Fibroblast of skin of left biceps (primary cell): ENCODE measurements at regions not wholly inside any gene's neighbourhood (a gene's known extent, or its start where the extent isn't known, plus 50 kb on each side); places are given as distances from the start of the nearest gene placed in this dataset.
"Not testable (repeated sequence)": the region's sequence is repeated elsewhere in the genome, so short reads cannot be mapped to it uniquely, and the experiment has no call there.

Experiments used
- DNase-seq, 2 experiments: peaks; one replicate each; pipeline ENCODE4 v3.0.0-alpha.2; 2013; ENCODE audit warnings: low read depth in 2 of 2

DNA sequence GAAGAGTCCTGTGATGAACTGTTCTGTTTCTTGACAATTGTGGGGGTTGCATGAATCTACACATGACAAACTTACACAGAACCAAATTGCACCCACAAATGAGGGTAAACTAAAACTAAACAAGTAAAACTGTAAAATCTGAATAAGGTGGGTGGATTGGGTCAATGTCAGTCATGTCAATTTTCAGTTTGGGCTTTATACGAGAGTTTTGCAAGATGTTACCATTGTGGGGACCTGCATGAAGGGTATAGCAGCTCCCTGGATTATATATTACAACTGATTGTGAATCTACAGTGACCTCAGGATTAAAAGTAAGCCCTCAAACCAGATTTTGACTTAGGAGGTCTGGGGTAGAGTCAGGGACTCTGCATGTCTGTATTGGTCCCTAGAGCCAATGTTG is 101.5 kb upstream of the LHX5 start:
- DNase-seq, result no peak

DNA sequence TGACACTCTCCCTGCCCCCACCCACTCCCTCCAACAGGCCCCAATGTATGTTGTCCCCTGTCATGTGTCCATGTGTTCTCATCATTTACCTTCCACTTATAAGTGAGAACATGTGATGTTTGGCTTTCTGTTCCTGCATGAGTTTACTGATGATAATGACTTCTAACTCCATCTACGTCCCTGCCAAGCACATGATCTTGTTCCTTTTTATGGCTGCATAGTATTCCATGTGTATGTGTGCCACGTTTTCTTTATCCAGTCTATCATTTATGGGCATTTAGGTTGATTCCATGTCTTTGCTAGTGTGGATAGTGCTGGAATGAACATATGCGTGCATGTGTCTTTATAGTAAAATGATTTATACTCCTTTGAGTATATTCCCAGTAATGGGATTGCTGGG is 100.0 kb upstream of the LHX5 start:
- DNase-seq, result no peak

DNA sequence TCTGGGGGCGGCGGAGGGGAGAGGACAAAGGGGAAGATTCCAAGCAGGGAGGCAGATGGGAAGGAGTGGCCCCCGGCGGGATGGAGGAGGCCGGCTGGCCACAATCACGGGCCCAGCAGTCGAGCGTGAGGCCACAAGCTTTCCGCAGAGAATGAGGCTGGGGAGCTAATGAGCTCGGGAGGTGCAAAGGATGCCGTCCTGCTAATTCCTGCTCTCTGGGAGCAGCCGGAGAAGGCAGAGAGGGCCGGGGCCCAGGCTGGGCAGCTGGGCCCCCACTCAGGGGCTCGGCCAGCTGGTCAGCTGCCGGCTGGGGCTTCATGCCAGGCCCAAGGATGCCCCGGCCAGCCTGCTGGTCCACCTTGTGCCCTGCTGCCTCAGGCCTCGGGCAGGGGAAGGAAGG is 98.1 kb upstream of the LHX5 start:
- no peak for DNase-seq

DNA sequence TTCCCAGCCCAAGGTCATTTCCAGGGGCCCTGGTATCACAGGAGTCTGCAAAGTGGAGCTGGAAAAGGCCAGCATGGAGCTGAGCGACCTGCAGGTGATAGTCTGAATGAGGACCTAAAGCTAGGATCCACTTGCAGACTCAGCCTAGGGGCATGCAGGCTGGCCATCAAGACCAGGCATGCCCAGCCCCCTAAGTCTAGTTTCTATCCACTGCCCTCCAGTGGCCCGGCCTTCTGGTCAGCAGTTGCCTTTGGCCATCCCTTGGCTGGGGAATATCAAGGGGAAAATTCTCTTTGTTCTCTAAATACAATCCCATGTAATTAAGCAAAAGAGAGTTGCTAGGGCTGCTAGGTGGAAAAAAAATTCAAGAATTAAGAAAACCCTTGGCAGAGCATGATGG is 96.3 kb upstream of the LHX5 start:
- no peak for DNase-seq

DNA sequence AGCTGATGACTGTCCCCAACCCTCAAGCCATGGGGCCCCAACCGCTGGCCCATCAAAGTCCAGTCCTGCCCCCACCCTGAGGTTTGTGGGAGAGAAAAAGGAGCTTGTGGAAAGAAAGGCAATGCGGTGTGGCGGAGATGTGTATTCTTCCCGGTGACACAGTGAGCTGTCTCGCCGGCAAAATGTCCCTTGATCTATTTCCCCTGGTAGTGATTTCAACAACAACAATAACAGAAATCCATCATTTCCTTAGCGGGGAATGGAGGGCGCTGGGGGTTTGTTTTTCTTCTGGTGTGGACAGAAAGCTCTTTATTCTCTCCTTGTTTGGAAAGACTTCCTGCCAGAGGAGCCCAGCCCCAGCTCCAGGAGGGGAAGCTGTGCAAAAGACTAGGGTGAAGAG is 93.7 kb upstream of the LHX5 start:
- DNase-seq, result no peak

DNA sequence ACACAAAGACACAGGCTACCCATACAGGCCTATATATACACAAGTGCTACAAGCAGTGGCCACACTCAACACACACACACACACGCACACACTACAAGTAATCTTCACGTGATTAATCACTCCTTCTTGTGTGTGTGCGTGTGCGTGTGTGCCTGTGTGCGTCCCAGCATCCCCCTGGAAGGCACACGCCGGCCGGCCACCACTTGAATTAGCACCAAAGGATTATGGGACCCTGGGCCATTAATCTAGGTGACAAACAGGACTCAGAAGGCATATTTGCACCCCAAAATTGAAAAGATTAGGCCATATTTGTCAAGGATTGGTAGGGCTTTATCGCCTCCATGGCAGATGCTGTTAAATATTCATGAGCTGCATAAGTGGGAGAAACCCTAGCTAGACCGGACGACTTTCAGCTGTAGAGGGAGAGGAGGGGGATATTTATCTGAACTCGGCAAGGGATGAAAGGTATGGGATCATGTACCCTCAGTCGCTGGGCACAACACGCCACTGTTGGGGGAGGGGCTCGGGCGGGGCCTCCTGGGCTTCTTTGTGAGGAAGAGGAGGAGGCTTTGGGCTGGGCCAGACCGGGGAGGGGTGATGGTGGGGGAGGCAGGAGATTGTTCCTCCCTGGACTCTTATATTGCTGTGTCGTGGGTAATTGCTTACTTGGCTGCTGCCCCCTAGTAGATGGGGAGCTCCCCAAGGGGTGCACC is 89.6 kb upstream of the LHX5 start:
- no peak for DNase-seq

DNA sequence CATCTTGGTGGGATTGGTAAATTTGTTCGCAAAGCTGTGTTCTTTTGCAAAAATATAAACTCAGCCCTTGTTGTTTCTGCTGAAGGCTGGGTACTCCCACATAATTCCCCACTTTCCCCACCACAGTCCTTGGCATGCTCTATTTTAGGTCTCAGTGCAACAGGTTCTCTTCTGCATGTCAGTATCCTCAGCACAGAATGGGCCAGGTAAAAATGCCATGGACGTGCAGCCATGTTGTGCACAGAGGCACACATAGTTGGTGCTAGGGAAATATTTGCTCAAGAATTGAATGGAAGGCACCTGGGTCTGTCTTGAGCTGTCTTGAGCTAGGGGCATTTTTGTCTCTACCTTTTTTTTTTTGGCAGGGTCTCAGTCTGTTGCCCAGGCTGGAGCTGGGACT is 87.8 kb upstream of the LHX5 start:
- DNase-seq, result no peak

DNA sequence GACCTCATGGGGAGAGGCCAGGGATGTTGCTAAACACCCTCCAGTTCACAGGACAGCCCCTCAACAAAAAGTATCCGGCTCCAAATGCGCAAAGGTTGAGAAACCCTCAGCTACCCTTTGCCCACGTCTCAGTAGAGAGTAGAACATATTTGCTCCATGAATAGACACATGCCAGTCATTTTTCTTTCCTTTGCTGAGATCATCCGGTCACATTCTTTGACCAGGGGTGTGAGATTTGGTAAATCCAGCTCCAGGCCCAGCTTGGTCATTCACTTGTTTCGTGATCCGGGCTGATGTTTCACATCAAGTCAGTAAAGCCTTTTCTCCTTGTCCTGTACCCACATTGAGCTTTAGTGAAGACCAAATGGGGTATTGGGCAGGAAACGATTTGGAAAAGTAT is 83.6 kb upstream of the LHX5 start:
- no peak for DNase-seq

DNA sequence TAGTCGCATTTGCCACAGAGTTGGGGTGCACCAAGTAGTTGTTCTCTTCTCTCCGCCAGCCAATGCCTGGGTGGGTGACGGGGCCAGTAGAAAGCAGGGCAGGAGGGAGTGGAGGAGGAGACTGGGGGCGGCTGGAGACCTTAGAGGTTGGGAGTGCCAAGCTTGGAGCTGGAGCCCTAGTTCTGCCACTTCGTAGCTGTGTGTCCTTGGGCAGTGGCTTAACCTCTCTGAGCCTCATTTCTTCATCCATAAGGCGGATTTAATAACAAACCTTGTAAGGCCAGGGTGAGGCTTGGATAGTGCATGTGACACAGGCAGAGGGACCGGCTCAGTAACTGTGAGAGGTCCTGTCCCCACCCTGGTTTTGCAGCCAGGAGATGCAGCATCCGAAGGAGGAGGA is 81.1 kb upstream of the LHX5 start:
- DNase-seq, result no peak

DNA sequence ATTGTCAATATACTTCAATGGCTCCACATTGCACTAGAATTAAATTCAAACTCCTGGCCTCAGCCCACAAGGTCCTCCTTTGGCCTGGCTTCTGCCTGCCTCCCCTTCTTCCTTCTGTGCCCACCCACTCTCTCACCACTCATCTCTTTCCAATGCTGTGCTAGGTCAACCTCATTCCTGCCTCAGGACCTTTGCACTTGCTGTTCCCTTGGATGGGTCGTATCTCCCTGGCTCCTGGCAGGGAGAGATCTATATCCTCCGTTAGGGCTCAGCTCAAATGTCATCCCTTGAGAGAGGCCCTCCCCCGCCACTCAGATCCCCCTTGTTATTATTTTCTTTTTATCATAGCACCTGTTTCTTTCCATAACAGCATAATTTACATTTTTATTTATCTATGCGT is 79.9 kb upstream of the LHX5 start:
- no peak for DNase-seq

DNA sequence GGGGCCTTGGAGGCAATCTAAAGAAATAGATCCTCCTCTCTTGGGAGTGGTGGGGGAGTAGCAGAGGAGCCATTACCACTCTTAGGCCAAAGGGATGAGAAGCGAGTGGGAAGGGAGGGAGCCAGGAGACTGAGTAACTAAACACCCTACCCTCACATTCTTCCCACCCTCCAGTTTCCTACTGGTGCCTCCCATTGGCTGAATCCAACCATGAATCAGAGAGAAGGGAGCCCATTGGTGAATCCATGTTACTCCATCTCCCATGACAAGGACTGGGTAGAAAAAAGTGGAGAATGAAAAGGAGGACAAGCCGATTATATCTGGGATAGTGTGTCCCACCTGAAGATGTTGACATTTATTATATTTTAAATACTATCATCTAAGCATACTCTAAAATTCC is 76.8 kb upstream of the LHX5 start:
- DNase-seq, result no peak

DNA sequence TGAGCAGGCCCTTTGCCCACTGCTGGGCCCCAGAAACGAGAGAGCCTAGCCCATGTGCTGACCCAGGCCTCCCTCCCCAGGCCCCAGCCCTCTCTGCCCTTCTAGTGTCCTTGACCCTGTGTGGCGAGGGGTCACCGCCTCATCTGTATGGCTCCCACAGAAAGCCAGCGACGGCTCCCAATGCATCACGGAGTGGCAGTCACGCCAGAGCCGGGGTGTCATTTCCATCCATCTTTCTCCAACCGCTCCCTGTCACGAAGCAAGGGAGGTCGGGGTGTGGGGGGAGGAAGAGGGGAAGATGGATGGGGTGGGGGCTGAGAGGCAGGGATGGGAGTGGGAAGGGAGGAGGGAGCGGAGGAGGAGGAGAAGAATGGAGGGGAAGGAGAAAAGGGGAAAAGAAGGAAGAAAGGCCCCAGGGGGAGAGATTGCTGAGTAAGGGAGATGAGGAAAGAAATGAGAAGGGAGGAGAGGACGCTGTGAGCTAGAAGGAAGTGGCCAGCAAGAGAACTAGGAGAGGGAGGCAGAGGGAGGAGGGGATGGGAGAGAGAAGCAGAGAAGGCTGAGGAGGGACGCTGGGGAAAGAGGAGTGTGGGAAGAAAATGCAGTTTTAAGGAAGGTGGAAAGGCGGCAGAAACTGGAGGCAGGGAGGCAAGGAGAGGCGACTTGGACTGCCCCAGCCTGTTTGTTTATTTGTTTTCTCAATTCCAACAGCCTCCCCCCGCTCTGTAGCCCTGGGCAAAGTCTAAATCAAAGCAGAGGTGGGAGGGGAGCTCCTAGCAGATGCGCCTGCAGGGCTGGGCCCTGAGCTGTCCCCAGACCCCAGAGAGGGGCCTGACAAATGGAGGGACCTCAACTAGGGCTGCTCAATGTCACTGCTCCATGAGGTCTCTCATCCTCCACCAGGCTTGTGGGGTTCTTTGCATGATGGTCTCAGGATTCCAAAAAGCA is 75.5 kb upstream of the LHX5 start:
- DNase-seq, result no peak

DNA sequence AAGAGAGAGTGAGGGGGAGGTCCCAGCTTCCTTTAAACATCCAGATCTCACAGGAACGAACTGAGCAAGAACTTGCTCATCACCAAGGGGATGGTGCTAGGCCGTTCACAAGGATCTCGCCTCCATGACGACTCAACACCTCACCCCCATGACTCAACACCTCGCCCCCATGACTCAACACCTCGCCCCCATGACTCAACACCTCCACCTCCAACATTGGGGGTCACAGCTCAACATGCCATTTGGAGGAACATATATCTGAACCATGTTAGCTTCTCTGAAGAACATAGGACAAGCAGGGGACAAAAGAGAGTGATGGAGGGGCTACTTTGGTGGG is 66.0 kb upstream of the LHX5 start:
- DNase-seq, result no peak

DNA sequence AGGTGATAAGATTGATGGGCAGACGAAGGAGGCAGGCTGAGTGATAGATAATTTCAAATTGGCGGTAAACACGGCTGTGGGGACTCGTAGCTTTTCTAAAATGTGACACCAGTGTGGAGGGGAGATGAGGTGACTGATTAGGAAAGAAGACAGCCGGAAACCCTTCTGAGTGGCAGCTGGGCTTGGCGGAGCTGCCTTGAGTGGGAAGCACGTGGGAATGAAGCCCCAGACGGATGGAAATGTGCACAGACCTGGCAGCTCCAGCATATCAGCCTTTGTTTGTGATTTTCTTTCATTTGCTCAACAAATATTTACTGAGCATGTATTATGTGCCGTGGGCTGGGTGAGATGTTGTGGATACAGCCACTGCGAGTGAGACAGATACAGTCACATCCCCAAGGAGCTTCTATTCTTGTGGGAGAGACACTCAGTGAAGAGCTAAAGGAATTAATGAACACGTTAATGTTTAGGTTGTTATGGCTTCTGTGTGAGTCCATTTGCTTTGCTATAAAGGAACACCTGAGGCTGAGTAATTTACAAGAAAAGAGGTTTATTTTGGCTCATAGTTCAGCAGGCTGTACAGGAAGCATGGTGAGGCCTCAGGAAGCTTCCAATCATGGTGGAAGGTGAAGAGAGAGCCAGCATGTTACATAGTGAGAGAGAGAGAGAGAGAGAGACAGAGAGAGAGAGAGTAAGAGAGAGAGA is 65.5 kb upstream of the LHX5 start:
- DNase-seq, result no peak

DNA sequence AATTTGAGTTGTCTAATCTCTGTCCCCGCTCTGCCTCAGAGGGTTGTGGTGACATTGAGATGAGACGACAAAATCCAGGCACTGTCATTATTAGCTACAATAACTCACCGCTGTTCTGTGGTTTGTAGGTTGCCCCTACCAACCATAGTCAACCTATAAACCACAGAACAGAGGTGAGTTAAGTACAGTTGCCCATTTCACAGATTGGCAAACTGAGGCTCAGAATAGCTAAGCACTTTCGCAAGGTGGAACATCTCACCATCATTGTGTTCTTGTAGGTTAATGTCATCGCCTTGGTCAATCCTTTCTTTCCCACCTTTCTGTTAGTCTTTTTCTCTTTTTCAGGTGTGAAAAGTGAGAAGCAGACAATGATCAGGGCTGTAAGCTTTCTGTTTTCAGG is 63.4 kb upstream of the LHX5 start:
- DNase-seq, result no peak

DNA sequence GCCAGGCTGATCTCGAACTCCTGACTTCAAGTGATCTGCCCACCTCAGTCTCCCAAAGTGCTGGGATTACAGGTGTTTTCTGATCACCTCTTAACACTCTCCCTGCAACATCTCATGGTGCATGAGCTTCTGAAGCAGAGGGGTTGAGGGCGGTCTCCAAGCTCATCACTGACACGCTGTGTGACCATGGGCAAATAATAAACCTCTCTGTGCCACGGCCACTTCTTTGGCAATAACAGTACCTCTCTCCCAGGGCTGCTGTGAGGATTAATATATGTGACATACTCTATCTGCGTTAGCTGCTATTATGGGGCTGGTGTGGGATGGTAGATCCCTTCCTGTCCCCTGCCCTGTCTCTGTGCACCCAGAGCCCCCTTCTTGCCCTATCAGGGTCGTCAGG is 62.9 kb upstream of the LHX5 start:
- DNase-seq, result no peak

DNA sequence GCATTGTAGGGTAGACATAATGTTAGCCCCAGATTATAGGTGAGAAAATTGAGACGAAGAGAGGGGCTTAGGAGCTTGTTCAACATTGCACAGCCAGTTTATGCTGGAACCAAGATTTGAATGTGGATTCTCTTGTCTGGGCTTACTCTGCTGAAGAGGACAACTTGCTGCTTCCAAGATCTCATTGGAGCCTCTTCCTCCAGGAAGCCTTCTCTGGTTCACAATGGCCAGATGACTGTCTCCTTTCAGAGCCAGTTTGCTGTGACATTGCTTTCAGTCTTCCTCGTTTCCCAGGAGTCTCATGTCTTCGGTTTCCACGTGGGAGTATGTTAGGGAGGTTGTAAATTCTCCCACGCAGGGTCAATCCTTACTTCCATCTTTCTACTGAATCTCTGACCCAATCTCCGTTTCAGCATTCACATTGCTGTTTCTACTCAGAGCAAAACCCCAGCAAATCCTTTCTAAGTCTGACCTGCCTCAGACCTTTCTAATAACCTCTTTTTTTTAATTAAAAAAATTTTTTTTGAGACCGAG is 62.2 kb upstream of the LHX5 start:
- no peak for DNase-seq

DNA sequence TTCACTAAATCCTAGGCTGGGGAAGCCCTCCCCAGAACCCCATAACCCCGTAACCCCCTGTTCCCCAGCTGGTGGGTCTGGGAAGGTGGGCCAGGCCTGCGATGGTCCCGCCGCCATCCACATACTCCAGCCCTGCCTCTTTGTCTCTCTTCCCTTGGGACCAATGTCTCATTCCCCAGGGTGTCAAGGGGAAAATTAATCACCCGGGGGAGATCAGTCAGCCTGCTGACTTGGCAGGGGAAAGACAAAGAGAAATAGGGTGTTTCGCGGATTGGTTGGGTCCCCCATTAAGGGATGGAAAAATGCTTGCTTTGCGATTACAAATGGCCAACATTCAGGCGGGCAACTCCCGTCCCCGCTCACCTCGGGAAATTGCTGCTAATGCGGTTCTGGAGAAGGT is 60.6 kb upstream of the LHX5 start:
- no peak for DNase-seq

DNA sequence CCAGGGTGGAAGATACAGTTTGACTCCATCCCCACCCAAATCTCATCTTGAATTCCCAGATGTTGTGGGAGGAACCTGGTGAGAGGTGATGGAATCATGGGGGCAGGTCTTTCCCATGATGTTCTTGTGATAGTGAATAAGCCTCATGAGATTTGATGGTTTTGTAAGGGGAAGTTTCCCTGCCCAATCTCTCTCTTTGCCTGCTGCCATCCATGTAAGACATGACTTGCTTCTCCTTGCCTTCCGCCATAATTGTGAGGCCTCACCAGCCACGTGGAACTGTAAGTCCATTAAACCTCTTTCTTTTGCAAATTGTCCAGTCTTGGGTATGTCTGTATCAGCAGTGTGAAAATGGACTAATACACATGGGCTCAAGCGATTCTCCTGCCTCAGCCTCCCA is 59.4 kb upstream of the LHX5 start:
- not testable (repeated sequence) for DNase-seq

DNA sequence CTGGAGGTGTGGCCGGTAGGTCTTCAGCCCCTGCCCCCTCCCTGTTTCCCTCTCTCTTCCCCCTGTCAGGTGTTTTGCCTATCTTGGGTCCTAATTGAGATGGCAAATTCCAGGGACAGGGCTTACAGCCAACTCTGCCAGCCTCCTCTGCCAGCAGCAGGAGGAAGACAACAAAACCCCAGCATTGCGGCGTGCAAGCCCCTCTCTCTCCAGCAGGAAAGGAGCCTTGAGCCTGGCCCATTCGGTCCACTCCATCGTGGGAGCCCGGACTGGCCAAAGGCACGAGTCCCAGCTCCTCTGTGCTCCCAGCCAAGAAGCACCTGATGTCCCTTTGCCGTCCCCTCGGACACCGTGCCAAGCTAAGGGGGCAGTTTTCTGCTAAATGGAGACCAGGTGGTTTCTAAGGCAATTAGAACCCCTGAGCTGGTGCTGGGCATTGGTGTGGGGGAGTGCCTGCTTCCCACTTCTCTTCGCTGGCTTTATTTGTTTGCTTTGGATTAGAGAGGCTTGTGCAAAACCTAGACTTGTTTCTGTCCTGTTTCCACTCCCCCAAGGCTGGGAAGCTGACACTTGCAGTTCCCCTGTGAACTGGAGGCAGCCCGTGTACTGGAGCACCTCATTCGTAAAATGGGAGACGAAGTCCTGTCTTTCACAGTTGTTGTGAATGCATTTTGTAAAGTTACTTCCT is 57.1 kb upstream of the LHX5 start:
- DNase-seq, result no peak

DNA sequence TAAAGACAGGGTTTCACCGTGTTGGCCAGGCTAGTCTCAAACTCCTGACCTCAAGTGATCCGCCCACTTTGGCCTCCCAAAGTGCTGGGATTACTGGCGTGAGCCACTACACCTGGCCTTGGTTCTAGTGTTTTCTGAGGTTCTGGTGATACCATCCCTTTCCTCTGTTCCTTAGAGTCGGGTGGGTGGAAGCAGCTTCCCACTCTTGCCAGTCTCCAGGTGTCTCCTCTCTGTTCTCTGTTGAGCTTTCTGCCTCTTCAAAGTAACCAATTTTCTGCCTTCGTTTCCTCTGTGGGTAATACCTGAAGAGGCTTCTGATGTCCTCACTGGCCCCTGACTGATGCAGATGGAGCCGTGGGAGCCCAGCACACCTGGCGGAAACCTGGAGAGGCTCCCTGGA is 53.4 kb upstream of the LHX5 start:
- DNase-seq, result no peak

DNA sequence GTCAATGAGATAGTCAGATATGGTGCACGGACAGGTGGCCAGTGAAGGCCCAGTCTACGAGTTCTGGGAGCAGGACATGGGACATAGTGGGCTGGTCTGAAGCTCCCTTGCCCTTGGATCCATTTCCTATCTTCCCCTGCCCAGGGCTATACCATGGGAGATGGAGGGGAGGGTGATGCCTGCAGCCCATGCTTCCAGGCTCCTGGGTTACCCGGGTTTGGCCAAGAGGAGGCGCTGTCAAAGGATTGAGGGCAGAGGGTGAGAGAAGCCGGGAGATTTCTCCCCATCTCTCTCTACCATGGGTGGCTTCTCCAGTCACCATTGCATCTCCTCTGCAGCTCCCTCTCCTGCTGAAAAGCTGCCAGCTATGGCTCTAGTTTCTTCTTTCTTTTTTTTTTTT is 52.8 kb upstream of the LHX5 start:
- no peak for DNase-seq
